ENCODE measurements at regions not wholly inside any gene's neighbourhood (a gene's known extent, or its start where the extent isn't known, plus 50 kb on each side); places are given as distances from the start of the nearest gene placed in this dataset.

GRCh38 chr11:44383246-44383645 is 73.3 kb upstream of the ALX4 start:
- no peaks in the 10 kb centered on the region for H3K9me3 ChIP-seq (ENCODE audit: control insufficient read depth, insufficient read depth, low read depth, low read length)
- TF ChIP-seq POLR2AphosphoS5 (IDR thresholded peaks at IDR 0.05; ENCODE audit: low read depth, low read length) = no peak
- peaks cover 4% of the 10 kb centered on the region for H3K27me3 ChIP-seq (ENCODE audit: control insufficient read depth, insufficient read depth, low read length)
- BruUV-seq (replicated peaks) = no TSS peak
- in situ Hi-C loops (cut with HindIII; ENCODE audit: low pct_unique_long_range_greater_than_20kb, low sequenced_read_pairs) = no loop called here
- DNase-seq (ENCODE audit: low read depth, low spot score) (no peak), ATAC-seq (no peak)
- H3K4me1 ChIP-seq (ENCODE audit: control insufficient read depth, insufficient read depth, low read length) = no peaks in the 10 kb centered on the region
- no peak overlapping the region for H3K27ac ChIP-seq (ENCODE audit: low read length)
- POLR2A ChIA-PET = no interaction called here
- no peak overlapping the region for H3K4me3 ChIP-seq (ENCODE audit: low read depth in 2 of 2, low read length in 2 of 2)
- intact Hi-C loops (cut with micrococcal nuclease; ENCODE audit: unreplicated experiment) = no loop called here
- CTCF ChIA-PET = no interaction called here
- H3K36me3 ChIP-seq (ENCODE audit: control insufficient read depth, insufficient read depth, low read length) = no peaks in the 10 kb centered on the region

DNA sequence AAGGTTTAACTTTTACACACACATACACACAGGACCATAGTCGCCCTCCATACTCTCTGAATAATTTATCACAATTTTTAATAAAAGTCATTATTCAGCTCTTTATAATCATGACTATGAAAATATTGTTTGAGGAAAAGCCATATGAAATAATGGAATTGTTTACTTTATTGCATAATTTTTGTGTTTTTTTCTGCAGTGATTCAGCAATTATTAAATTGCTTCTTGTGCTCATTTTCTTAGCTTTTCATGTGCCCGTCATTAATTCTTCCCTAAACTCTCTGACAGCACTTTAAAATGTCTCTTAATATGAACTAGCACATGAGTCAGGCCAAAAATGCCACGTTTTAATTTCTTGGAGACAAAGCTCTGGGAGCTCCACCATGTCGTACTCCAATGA is 77.5 kb upstream of the ALX4 start:
- BruUV-seq (replicated peaks) = no TSS peak
- Histone ChIP-seq H3K36me3 (ENCODE audit: control insufficient read depth, insufficient read depth, low read length) (no peaks in the 10 kb centered on the region), H3K27me3 (ENCODE audit: control insufficient read depth, insufficient read depth, low read length) (peaks cover 3% of the 10 kb centered on the region), H3K4me1 (ENCODE audit: control insufficient read depth, insufficient read depth, low read length) (no peaks in the 10 kb centered on the region), H3K27ac (ENCODE audit: low read length) (no peak overlapping the region), H3K4me3 (ENCODE audit: low read depth in 2 of 2, low read length in 2 of 2) (no peak overlapping the region), H3K9me3 (ENCODE audit: control insufficient read depth, insufficient read depth, low read depth, low read length) (no peaks in the 10 kb centered on the region)
- ChIA-PET CTCF (no interaction called here), POLR2A (no interaction called here)
- in situ Hi-C loops (cut with HindIII; ENCODE audit: low pct_unique_long_range_greater_than_20kb, low sequenced_read_pairs) (no loop called here), intact Hi-C loops (cut with micrococcal nuclease; ENCODE audit: unreplicated experiment) (no loop called here)
- no peak for DNase-seq (ENCODE audit: low read depth, low spot score)
- ATAC-seq = no peak
- TF ChIP-seq POLR2AphosphoS5 (IDR thresholded peaks at IDR 0.05; ENCODE audit: low read depth, low read length) (no peak), TCF7L2 (IDR thresholded peaks at IDR 0.05; ENCODE audit: low read depth, low read length) (no peak), SIN3A (IDR thresholded peaks at IDR 0.05; ENCODE audit: borderline replicate concordance, insufficient read depth, low read depth, low read length) (no peak)
- TF ChIP-seq, protein P1, sequence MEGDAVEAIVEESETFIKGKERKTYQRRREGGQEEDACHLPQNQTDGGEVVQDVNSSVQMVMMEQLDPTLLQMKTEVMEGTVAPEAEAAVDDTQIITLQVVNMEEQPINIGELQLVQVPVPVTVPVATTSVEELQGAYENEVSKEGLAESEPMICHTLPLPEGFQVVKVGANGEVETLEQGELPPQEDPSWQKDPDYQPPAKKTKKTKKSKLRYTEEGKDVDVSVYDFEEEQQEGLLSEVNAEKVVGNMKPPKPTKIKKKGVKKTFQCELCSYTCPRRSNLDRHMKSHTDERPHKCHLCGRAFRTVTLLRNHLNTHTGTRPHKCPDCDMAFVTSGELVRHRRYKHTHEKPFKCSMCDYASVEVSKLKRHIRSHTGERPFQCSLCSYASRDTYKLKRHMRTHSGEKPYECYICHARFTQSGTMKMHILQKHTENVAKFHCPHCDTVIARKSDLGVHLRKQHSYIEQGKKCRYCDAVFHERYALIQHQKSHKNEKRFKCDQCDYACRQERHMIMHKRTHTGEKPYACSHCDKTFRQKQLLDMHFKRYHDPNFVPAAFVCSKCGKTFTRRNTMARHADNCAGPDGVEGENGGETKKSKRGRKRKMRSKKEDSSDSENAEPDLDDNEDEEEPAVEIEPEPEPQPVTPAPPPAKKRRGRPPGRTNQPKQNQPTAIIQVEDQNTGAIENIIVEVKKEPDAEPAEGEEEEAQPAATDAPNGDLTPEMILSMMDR (IDR thresholded peaks at IDR 0.05) = no peak
- TF ChIP-seq, protein P2, sequence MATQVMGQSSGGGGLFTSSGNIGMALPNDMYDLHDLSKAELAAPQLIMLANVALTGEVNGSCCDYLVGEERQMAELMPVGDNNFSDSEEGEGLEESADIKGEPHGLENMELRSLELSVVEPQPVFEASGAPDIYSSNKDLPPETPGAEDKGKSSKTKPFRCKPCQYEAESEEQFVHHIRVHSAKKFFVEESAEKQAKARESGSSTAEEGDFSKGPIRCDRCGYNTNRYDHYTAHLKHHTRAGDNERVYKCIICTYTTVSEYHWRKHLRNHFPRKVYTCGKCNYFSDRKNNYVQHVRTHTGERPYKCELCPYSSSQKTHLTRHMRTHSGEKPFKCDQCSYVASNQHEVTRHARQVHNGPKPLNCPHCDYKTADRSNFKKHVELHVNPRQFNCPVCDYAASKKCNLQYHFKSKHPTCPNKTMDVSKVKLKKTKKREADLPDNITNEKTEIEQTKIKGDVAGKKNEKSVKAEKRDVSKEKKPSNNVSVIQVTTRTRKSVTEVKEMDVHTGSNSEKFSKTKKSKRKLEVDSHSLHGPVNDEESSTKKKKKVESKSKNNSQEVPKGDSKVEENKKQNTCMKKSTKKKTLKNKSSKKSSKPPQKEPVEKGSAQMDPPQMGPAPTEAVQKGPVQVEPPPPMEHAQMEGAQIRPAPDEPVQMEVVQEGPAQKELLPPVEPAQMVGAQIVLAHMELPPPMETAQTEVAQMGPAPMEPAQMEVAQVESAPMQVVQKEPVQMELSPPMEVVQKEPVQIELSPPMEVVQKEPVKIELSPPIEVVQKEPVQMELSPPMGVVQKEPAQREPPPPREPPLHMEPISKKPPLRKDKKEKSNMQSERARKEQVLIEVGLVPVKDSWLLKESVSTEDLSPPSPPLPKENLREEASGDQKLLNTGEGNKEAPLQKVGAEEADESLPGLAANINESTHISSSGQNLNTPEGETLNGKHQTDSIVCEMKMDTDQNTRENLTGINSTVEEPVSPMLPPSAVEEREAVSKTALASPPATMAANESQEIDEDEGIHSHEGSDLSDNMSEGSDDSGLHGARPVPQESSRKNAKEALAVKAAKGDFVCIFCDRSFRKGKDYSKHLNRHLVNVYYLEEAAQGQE (IDR thresholded peaks at IDR 0.05; ENCODE audit: insufficient read depth in 1 of 2, low read depth in 2 of 2, low read length in 1 of 2) = no peak

DNA sequence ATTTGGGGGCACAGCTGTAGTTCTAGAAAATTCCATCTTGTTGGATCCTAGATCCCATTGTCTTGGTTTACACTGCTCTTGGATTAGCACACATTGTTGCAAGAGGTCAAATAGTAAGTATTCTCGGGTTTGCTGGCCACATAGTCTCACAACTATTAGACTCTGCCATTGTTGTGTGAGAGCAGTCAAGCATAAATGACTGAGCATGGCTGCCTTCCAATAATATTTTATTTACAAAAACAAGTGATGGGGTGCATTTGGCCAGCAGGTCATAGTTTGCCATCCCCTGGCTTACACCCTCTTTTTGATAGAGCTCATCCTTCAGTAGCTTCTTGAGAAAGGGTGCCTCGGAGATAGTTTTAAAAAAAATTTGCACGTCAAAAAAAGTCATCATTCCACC is 77.9 kb upstream of the ALX4 start:
- H3K27ac ChIP-seq (ENCODE audit: low read length) = no peak overlapping the region
- no peaks in the 10 kb centered on the region for H3K4me1 ChIP-seq (ENCODE audit: control insufficient read depth, insufficient read depth, low read length)
- no peak overlapping the region for H3K4me3 ChIP-seq (ENCODE audit: low read depth in 2 of 2, low read length in 2 of 2)
- H3K9me3 ChIP-seq (ENCODE audit: control insufficient read depth, insufficient read depth, low read depth, low read length) = no peaks in the 10 kb centered on the region
- in situ Hi-C loops (cut with HindIII; ENCODE audit: low pct_unique_long_range_greater_than_20kb, low sequenced_read_pairs) (no loop called here), intact Hi-C loops (cut with micrococcal nuclease; ENCODE audit: unreplicated experiment) (no loop called here)
- no TSS peak for BruUV-seq (replicated peaks)
- H3K36me3 ChIP-seq (ENCODE audit: control insufficient read depth, insufficient read depth, low read length) = no peaks in the 10 kb centered on the region
- H3K27me3 ChIP-seq (ENCODE audit: control insufficient read depth, insufficient read depth, low read length) = peaks cover 3% of the 10 kb centered on the region
- no peak for DNase-seq (ENCODE audit: low read depth, low spot score)
- TF ChIP-seq, protein P2 (IDR thresholded peaks at IDR 0.05; ENCODE audit: insufficient read depth in 1 of 2, low read depth in 2 of 2, low read length in 1 of 2) = no peak
- TF ChIP-seq SIN3A (IDR thresholded peaks at IDR 0.05; ENCODE audit: borderline replicate concordance, insufficient read depth, low read depth, low read length) (no peak), TCF7L2 (IDR thresholded peaks at IDR 0.05; ENCODE audit: low read depth, low read length) (no peak), POLR2AphosphoS5 (IDR thresholded peaks at IDR 0.05; ENCODE audit: low read depth, low read length) (no peak)
- TF ChIP-seq, protein P1 (IDR thresholded peaks at IDR 0.05) = no peak
- CTCF ChIA-PET = no interaction called here
- no peak for ATAC-seq
- POLR2A ChIA-PET = no interaction called here

Measured in Panc1 (cell line).